Gastrocnemius medialis (tissue), 4 donors: ENCODE measurements at regions not wholly inside any gene's neighbourhood (a gene's known extent, or its start where the extent isn't known, plus 50 kb on each side); places are given as distances from the start of the nearest gene placed in this dataset.

ENCODE experiments used
- CTCF ChIP-seq, 5 experiments: fragments of 450-650 bp in 3 of 5; fragments of 200-600 bp in 2 of 5; sonication (generic) in 2 of 5; IDR thresholded peaks in 4 of 5; conservative IDR thresholded peaks in 1 of 5; 1 replicate in 4 of 5; 2 replicates in 1 of 5; pipeline ENCODE4 v1.5.1; 2016 to 2019; ENCODE audit warnings: antibody characterized with exemption in 5 of 5, mild to moderate bottlenecking in 3 of 5, moderate library complexity in 3 of 5
- POLR2A ChIP-seq, 2 donors: fragments of 450-650 bp; IDR thresholded peaks; one replicate each; pipeline ENCODE4 v1.6.1; 2017; ENCODE audit warnings: antibody characterized with exemption in 2 of 2, mild to moderate bottlenecking in 2 of 2, moderate library complexity in 2 of 2

- TF ChIP-seq CTCF (IDR thresholded peaks at IDR 0.05 in 4 of 5, conservative IDR thresholded peaks at IDR 0.05 in 1 of 5) (no peak), POLR2A (IDR thresholded peaks at IDR 0.05) (no peak)
These were observed 58.5 kb upstream of the CEP85L start for GRCh38 chr6:118709859-118710350.
